PC-9 (cell line): ENCODE measurements at regions not wholly inside any gene's neighbourhood (a gene's known extent, or its start where the extent isn't known, plus 50 kb on each side); places are given as distances from the start of the nearest gene placed in this dataset.

Source experiments
- BruUV-seq: library from RNA; stranded (reverse); fragments of 400-500 nt; replicated peaks from 2 replicates; lab custom pipeline; 2021; lab: Mats Ljungman, UMichigan
- CTCF ChIA-PET: fragments of 300-600 bp; sonication (Branson Sonifier 250); formaldehyde crosslinking; loops from one replicate; lab custom pipeline; 2022; ENCODE audit warnings: antibody characterized with exemption; lab: Charles Lee
- POLR2A ChIA-PET: fragments of 300-600 bp; sonication (Branson Sonifier 250); formaldehyde crosslinking; loops from one replicate; lab custom pipeline; 2022; ENCODE audit warnings: antibody characterized with exemption; ENCODE audit not compliant: unreplicated experiment; lab: Charles Lee
- DNase-seq, 2 experiments: peaks; one replicate each; pipeline versions ENCODE4 v3.0.0 to v3.0.0-alpha.2; 2015 to 2022; ENCODE audit warnings: mixed read lengths in 1 of 2
- H2AFZ ChIP-seq: fragments of 200-600 bp; sonication (generic); 2 replicates; pipeline ENCODE4 v1.8.1; 2017; ENCODE audit warnings: antibody characterized with exemption
- H3F3A ChIP-seq: fragments of 200-600 bp; sonication (generic); 2 replicates; pipeline ENCODE4 v1.8.1; 2017; ENCODE audit warnings: antibody characterized with exemption, mild to moderate bottlenecking, low read depth; ENCODE audit not compliant: insufficient read depth
- H3K27ac ChIP-seq: fragments of 200-600 bp; sonication (generic); 2 replicates; pipeline ENCODE4 v1.6.1; 2016; ENCODE audit warnings: mixed run types
- H3K27me3 ChIP-seq: fragments of 200-600 bp; sonication (generic); 2 replicates; pipeline ENCODE4 v1.6.1; 2016; ENCODE audit warnings: low read depth, mixed run types; ENCODE audit not compliant: insufficient read depth
- H3K36me3 ChIP-seq: fragments of 200-600 bp; sonication (generic); 2 replicates; pipeline ENCODE4 v1.6.1; 2016; ENCODE audit warnings: low read depth, mixed run types
- H3K4me1 ChIP-seq: fragments of 200-600 bp; sonication (generic); replicated peaks from 2 replicates; pipeline ENCODE4 v1.6.1; 2016; ENCODE audit warnings: mixed run types; ENCODE audit not compliant: insufficient read depth
- H3K4me2 ChIP-seq: fragments of 200-600 bp; sonication (generic); 2 replicates; pipeline ENCODE4 v1.6.1; 2017; ENCODE audit warnings: mixed run types
- H3K4me3 ChIP-seq: fragments of 200-600 bp; sonication (generic); 2 replicates; pipeline ENCODE4 v1.6.1; 2016; ENCODE audit warnings: mixed run types
- H3K79me2 ChIP-seq: fragments of 200-600 bp; sonication (generic); 2 replicates; pipeline ENCODE4 v1.6.1; 2017; ENCODE audit warnings: low read depth, mixed run types
- H3K9me2 ChIP-seq: fragments of 200-600 bp; sonication (generic); 2 replicates; pipeline ENCODE4 v1.8.1; 2017; ENCODE audit warnings: mild to moderate bottlenecking; ENCODE audit not compliant: insufficient read depth
- H3K9me3 ChIP-seq: fragments of 200-600 bp; sonication (generic); 2 replicates; pipeline ENCODE4 v1.8.1; 2016; ENCODE audit warnings: low read depth; ENCODE audit not compliant: insufficient read depth
- H4K20me1 ChIP-seq: fragments of 200-600 bp; sonication (generic); 2 replicates; pipeline ENCODE4 v1.8.1; 2017; ENCODE audit not compliant: insufficient read depth
- CTCF ChIP-seq: fragments of 200-600 bp; sonication (generic); conservative IDR thresholded peaks from 2 replicates; pipeline ENCODE4 v1.6.1; 2017; ENCODE audit warnings: mixed run types, antibody characterized with exemption, mild to moderate bottlenecking, moderate library complexity
- EZH2 ChIP-seq: fragments of 200-600 bp; sonication (generic); IDR thresholded peaks from 2 replicates; pipeline ENCODE4 v1.8.0; 2017; ENCODE audit warnings: antibody characterized with exemption, low read depth
- intact Hi-C: fragments of 100-400 bp; cut with micrococcal nuclease; formaldehyde crosslinking; loops from one replicate; pipeline ENCODE4 v1.10.0; 2022; ENCODE audit not compliant: unreplicated experiment

DNA sequence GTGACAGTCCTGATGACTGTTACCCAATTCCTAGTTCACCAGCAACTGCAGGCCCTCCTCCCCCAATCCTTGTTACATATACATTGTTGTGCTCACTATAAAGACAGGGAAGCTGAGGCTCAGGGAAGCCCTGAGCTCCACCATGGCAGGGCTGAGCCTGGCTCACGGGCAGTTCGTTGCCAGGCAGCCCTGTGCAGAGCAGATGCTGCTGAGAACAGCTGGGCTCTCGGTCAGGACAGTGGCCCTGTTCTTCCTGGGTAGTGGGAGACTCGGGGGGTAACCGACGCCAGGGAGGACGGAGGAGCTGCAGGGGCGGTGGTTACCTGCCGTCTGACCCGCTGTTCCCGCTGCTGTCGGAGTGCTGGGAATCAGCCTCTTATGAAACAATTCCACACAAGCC, 80.9 kb upstream of the ZNF469 start:
- Histone ChIP-seq H3K9me3 (no peaks in the 10 kb centered on the region), H4K20me1 (no peaks in the 10 kb centered on the region), H2AFZ (no peak overlapping the region), H3K27ac (no peak overlapping the region), H3K4me1 (peaks cover 14% of the 10 kb centered on the region), H3K36me3 (no peaks in the 10 kb centered on the region), H3K27me3 (no peaks in the 10 kb centered on the region), H3F3A (peaks cover 12% of the 10 kb centered on the region; the same call in 1 of the 2 replicates), H3K9me2 (no peaks in the 10 kb centered on the region), H3K4me3 (no peak overlapping the region), H3K79me2 (no peaks in the 10 kb centered on the region), H3K4me2 (no peak overlapping the region)
- intact Hi-C loops = no loop called here
- no TSS peak for BruUV-seq
- no peak for TF ChIP-seq CTCF
- no peak for DNase-seq
- ChIA-PET POLR2A (interaction anchor here (0.7 kb wide), 1 partner anchor 40 kb away, joined by 6 read pairs; no protein-coding TSS in a partner anchor), CTCF (no interaction called here)

DNA sequence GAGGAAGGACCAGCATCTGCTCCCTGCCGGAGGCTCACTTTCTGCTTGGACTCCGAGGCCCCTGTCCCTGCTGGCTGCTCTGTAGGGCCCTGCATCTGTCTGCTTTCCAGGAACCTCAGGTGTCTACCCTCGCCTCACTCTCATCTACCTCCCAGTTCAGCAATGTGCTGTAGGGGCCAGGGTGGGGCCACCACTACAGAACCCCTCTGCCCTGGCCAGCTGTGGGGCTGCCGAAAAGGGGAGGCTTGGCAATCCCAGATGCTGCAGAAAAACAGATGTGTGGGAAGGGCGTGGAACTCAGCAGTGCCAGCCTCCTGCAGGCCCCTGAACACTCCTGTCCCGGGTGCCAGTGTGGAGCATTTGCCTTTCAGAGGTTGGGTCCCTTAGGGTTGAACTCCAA, 80.1 kb upstream of the ZNF469 start:
- H3K4me3 ChIP-seq = no peak overlapping the region
- H3K9me2 ChIP-seq = no peaks in the 10 kb centered on the region
- no peak overlapping the region for H3K27ac ChIP-seq
- CTCF ChIA-PET = no interaction called here
- H3K27me3 ChIP-seq = no peaks in the 10 kb centered on the region
- POLR2A ChIA-PET = no interaction called here
- H3K9me3 ChIP-seq = no peaks in the 10 kb centered on the region
- no TSS peak for BruUV-seq
- H3K79me2 ChIP-seq = no peaks in the 10 kb centered on the region
- H3K4me1 ChIP-seq = peaks cover 21% of the 10 kb centered on the region
- intact Hi-C loops = no loop called here
- H3K36me3 ChIP-seq = no peaks in the 10 kb centered on the region
- TF ChIP-seq CTCF (no peak), EZH2 (no peak)
- no peaks in the 10 kb centered on the region for H4K20me1 ChIP-seq
- DNase-seq = no peak
- H2AFZ ChIP-seq = no peak overlapping the region
- H3K4me2 ChIP-seq = no peak overlapping the region
- peaks cover 12% of the 10 kb centered on the region; the same call in 1 of the 2 replicates for H3F3A ChIP-seq

DNA sequence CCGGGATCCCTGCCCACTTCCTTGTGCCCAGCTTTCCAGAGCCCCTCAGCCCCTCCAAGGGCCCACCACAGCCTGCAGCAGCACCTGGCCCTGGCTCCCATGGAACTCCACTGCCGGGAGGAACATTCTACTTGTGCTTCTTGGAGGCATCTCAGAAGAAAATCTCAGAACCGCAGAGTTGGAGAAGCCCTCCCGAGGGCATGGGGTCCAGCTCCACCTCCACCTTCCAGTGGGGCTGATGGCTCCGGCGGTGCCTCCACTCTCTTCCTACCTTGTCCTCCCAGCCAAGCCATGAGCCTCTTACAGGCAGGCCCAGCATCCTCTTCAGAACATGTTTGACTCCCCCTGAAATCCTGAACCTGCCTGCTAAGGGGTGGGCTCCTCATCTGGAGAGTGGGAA, 79.4 kb upstream of the ZNF469 start:
- intact Hi-C loops = no loop called here
- Histone ChIP-seq H3K27me3 (no peaks in the 10 kb centered on the region), H3K27ac (no peak overlapping the region), H3K4me3 (no peak overlapping the region), H3K4me2 (no peak overlapping the region), H3K36me3 (no peaks in the 10 kb centered on the region), H3K9me3 (no peaks in the 10 kb centered on the region), H2AFZ (no peak overlapping the region), H3K4me1 (peaks cover 21% of the 10 kb centered on the region), H3K79me2 (no peaks in the 10 kb centered on the region), H3F3A (peaks cover 12% of the 10 kb centered on the region; the same call in 1 of the 2 replicates), H4K20me1 (no peaks in the 10 kb centered on the region), H3K9me2 (no peaks in the 10 kb centered on the region)
- no TSS peak for BruUV-seq
- CTCF ChIA-PET = no interaction called here
- TF ChIP-seq EZH2 = no peak
- no peak for TF ChIP-seq CTCF
- DNase-seq = no peak
- POLR2A ChIA-PET = no interaction called here
